GM23338 (cell line): ENCODE measurements at regions not wholly inside any gene's neighbourhood (a gene's known extent, or its start where the extent isn't known, plus 50 kb on each side); places are given as distances from the start of the nearest gene placed in this dataset.

Experiments
- ATAC-seq: fragments of 200-7000 bp; cut with Tn5 transposase; 3 replicates; pipeline ENCODE4 v1.9.1; 2020
- DNase-seq: peaks from one replicate; pipeline ENCODE4 v3.0.0-alpha.2; 2015; ENCODE audit warnings: low spot score
- H2AFZ ChIP-seq: fragments of 200-600 bp; sonication (generic); 2 replicates; pipeline ENCODE4 v1.8.0; 2016; ENCODE audit warnings: antibody characterized with exemption, mild to moderate bottlenecking, moderate library complexity
- H3F3A ChIP-seq: fragments of 200-600 bp; sonication (generic); replicated peaks from 2 replicates; pipeline ENCODE4 v1.8.0; 2017; ENCODE audit warnings: antibody characterized with exemption, mixed run types, low read depth
- H3K27ac ChIP-seq: fragments of 200-600 bp; sonication (generic); 2 replicates; pipeline ENCODE4 v1.6.1; 2016; ENCODE audit warnings: low read depth
- H3K27me3 ChIP-seq: fragments of 200-600 bp; sonication (generic); 2 replicates; pipeline ENCODE4 v1.8.0; 2016; ENCODE audit warnings: mild to moderate bottlenecking, mixed run types, moderate library complexity; ENCODE audit not compliant: insufficient read depth
- H3K36me3 ChIP-seq: fragments of 200-600 bp; sonication (generic); 2 replicates; pipeline ENCODE4 v1.8.0; 2016; ENCODE audit warnings: mild to moderate bottlenecking; ENCODE audit not compliant: insufficient read depth
- H3K4me1 ChIP-seq: fragments of 200-600 bp; sonication (generic); 2 replicates; pipeline ENCODE4 v1.8.0; 2016; ENCODE audit warnings: mild to moderate bottlenecking, moderate library complexity; ENCODE audit not compliant: insufficient read depth
- H3K4me2 ChIP-seq: fragments of 200-600 bp; sonication (generic); 2 replicates; pipeline ENCODE4 v1.7.1; 2017; ENCODE audit warnings: mixed run types
- H3K4me3 ChIP-seq: fragments of 200-600 bp; sonication (generic); 2 replicates; pipeline ENCODE4 v1.6.1; 2016; ENCODE audit warnings: mixed run types
- H3K79me2 ChIP-seq: fragments of 200-600 bp; sonication (generic); replicated peaks from 2 replicates; pipeline ENCODE4 v1.8.0; 2017; ENCODE audit warnings: mild to moderate bottlenecking; ENCODE audit not compliant: insufficient read depth
- H3K9me2 ChIP-seq: fragments of 200-600 bp; sonication (generic); 2 replicates; pipeline ENCODE4 v1.8.0; 2017; ENCODE audit not compliant: insufficient read depth
- H4K20me1 ChIP-seq: fragments of 200-600 bp; sonication (generic); replicated peaks from 2 replicates; pipeline ENCODE4 v1.8.0; 2017; ENCODE audit warnings: mild to moderate bottlenecking; ENCODE audit not compliant: insufficient read depth
- H3K27ac Mint-ChIP-seq: 2 replicates; pipeline ENCODE4 v1.8.0; 2020; ENCODE audit warnings: inconsistent platforms, mild to moderate bottlenecking, moderate library complexity, mixed read lengths
- H3K27me3 Mint-ChIP-seq: 3 replicates; pipeline ENCODE4 v1.8.0; 2022; ENCODE audit warnings: low read depth, mild to moderate bottlenecking, moderate library complexity, mixed read lengths, inconsistent platforms; ENCODE audit not compliant: insufficient read depth, poor library complexity
- H3K36me3 Mint-ChIP-seq: 3 replicates; pipeline ENCODE4 v1.8.0; 2021; ENCODE audit warnings: low read depth, mild to moderate bottlenecking, inconsistent platforms, moderate library complexity, mixed read lengths
- H3K4me1 Mint-ChIP-seq: 3 replicates; pipeline ENCODE4 v1.8.0; 2020; ENCODE audit warnings: mild to moderate bottlenecking, inconsistent platforms, mixed read lengths
- H3K4me3 Mint-ChIP-seq: 3 replicates; pipeline ENCODE4 v1.8.0; 2021; ENCODE audit warnings: moderate library complexity, mild to moderate bottlenecking, inconsistent platforms, mixed read lengths
- H3K9me3 Mint-ChIP-seq: 3 replicates; pipeline ENCODE4 v1.8.0; 2020; ENCODE audit warnings: moderate library complexity, mild to moderate bottlenecking, inconsistent platforms, mixed read lengths
- CREB1 ChIP-seq: fragments of 250-450 bp; sonication (Bioruptor Pico); IDR thresholded peaks from 2 replicates; pipeline ENCODE4 v1.5.0; 2020; ENCODE audit warnings: low read depth, mild to moderate bottlenecking, moderate library complexity
- EZH2 ChIP-seq: fragments of 200-600 bp; sonication (generic); IDR thresholded peaks from one replicate; pipeline ENCODE4 v1.8.0; 2017; ENCODE audit warnings: antibody characterized with exemption, mild to moderate bottlenecking, low read depth; ENCODE audit not compliant: unreplicated experiment
- EZH2phosphoT487 ChIP-seq: fragments of 200-600 bp; sonication (generic); IDR thresholded peaks from one replicate; pipeline ENCODE4 v1.8.1; 2018; ENCODE audit warnings: antibody characterized with exemption; ENCODE audit not compliant: unreplicated experiment
- JUNB ChIP-seq: IDR thresholded peaks from one replicate; pipeline ENCODE4 v1.6.1; 2016; ENCODE audit warnings: antibody characterized with exemption; ENCODE audit not compliant: unreplicated experiment
- NANOG ChIP-seq: IDR thresholded peaks from 2 replicates; pipeline ENCODE4 v1.6.1; 2016; ENCODE audit warnings: antibody characterized with exemption, borderline replicate concordance
- POLR2AphosphoS5 ChIP-seq: IDR thresholded peaks from 2 replicates; pipeline ENCODE4 v1.6.1; 2016; ENCODE audit warnings: antibody characterized with exemption, low read depth
- STAT1 ChIP-seq: IDR thresholded peaks from one replicate; pipeline ENCODE4 v1.6.1; 2016; ENCODE audit warnings: antibody characterized with exemption; ENCODE audit not compliant: unreplicated experiment
- ZNF114 ChIP-seq: fragments of 250-450 bp; sonication (Bioruptor Pico); IDR thresholded peaks from 2 replicates; pipeline ENCODE4 v1.5.0; 2020; ENCODE audit warnings: mild to moderate bottlenecking, moderate library complexity
- ZNF331 ChIP-seq: fragments of 250-450 bp; sonication (Bioruptor Pico); IDR thresholded peaks from 2 replicates; pipeline ENCODE4 v1.5.0; 2020; ENCODE audit warnings: low read depth, mild to moderate bottlenecking, moderate library complexity
- ZNF462 ChIP-seq: fragments of 250-450 bp; sonication (Bioruptor Pico); IDR thresholded peaks from 2 replicates; pipeline ENCODE4 v1.5.0; 2020; ENCODE audit warnings: mild to moderate bottlenecking, moderate library complexity
- TF ChIP-seq, protein P1 (sequence below): IDR thresholded peaks from one replicate; pipeline ENCODE4 v1.6.1; 2018; ENCODE audit warnings: antibody characterized with exemption; ENCODE audit not compliant: unreplicated experiment
- TF ChIP-seq, protein P2 (sequence below): IDR thresholded peaks from 2 replicates; pipeline ENCODE4 v1.6.1; 2016; ENCODE audit warnings: antibody characterized with exemption

- peaks cover 5% of the 10 kb centered on the region for H3K4me1 ChIP-seq
- peaks cover 9% of the 10 kb centered on the region; the same call in 2 of the 3 replicates for H3K4me1 Mint-ChIP-seq
- no peak overlapping the region for H3K4me2 ChIP-seq
- H3K79me2 ChIP-seq, result no peaks in the 10 kb centered on the region
- TF ChIP-seq STAT1 (no peak), ZNF114 (CRISPR knock-in tag) (no peak)
- H3K4me3 Mint-ChIP-seq, result no peak overlapping the region
- no peaks in the 10 kb centered on the region for H3K36me3 ChIP-seq
- peak; percentile 45 for DNase-seq
- ATAC-seq, result 0 out of 3 replicates have a peak, but pooled peaks have one; percentile 32
- no peaks in the 10 kb centered on the region for H3K36me3 Mint-ChIP-seq
- no peaks in the 10 kb centered on the region for H3K9me3 Mint-ChIP-seq
- H3K4me3 ChIP-seq, result no peak overlapping the region
- H3K27me3 ChIP-seq, result no peaks in the 10 kb centered on the region
- H3K27ac ChIP-seq, result no peak overlapping the region
- no peaks in the 10 kb centered on the region for H3K9me2 ChIP-seq
- no peaks in the 10 kb centered on the region for H4K20me1 ChIP-seq
- no peak overlapping the region for H3K27ac Mint-ChIP-seq
- no peak overlapping the region for H2AFZ ChIP-seq
- H3F3A ChIP-seq, result no peaks in the 10 kb centered on the region
- no peaks in the 10 kb centered on the region for H3K27me3 Mint-ChIP-seq
These were observed 813.6 kb upstream of the ADGRL2 start for GRCh38 chr1:80987106-80987505.

- Mint-ChIP-seq H3K36me3 (no peaks in the 10 kb centered on the region), H3K4me1 (peaks cover 21% of the 10 kb centered on the region), H3K4me3 (no peak overlapping the region), H3K9me3 (no peaks in the 10 kb centered on the region), H3K27me3 (peaks cover 3% of the 10 kb centered on the region), H3K27ac (no peak overlapping the region)
- Histone ChIP-seq H2AFZ (no peak overlapping the region), H3K4me1 (peaks cover 12% of the 10 kb centered on the region; the same call in 1 of the 2 replicates), H3K4me2 (no peak overlapping the region), H3K36me3 (no peaks in the 10 kb centered on the region), H3K27me3 (no peaks in the 10 kb centered on the region), H4K20me1 (no peaks in the 10 kb centered on the region), H3K4me3 (no peak overlapping the region), H3K27ac (no peak overlapping the region), H3K79me2 (no peaks in the 10 kb centered on the region), H3F3A (no peaks in the 10 kb centered on the region), H3K9me2 (no peaks in the 10 kb centered on the region)
- DNase-seq (no peak), ATAC-seq (no peak)
- TF ChIP-seq STAT1 (no peak), ZNF462 (CRISPR knock-in tag) (no peak), EZH2 (no peak), POLR2AphosphoS5 (no peak), EZH2phosphoT487 (no peak), ZNF331 (CRISPR knock-in tag) (no peak), JUNB (no peak), CREB1 (CRISPR knock-in tag) (no peak), NANOG (no peak), ZNF114 (CRISPR knock-in tag) (no peak)
- TF ChIP-seq, protein P1, sequence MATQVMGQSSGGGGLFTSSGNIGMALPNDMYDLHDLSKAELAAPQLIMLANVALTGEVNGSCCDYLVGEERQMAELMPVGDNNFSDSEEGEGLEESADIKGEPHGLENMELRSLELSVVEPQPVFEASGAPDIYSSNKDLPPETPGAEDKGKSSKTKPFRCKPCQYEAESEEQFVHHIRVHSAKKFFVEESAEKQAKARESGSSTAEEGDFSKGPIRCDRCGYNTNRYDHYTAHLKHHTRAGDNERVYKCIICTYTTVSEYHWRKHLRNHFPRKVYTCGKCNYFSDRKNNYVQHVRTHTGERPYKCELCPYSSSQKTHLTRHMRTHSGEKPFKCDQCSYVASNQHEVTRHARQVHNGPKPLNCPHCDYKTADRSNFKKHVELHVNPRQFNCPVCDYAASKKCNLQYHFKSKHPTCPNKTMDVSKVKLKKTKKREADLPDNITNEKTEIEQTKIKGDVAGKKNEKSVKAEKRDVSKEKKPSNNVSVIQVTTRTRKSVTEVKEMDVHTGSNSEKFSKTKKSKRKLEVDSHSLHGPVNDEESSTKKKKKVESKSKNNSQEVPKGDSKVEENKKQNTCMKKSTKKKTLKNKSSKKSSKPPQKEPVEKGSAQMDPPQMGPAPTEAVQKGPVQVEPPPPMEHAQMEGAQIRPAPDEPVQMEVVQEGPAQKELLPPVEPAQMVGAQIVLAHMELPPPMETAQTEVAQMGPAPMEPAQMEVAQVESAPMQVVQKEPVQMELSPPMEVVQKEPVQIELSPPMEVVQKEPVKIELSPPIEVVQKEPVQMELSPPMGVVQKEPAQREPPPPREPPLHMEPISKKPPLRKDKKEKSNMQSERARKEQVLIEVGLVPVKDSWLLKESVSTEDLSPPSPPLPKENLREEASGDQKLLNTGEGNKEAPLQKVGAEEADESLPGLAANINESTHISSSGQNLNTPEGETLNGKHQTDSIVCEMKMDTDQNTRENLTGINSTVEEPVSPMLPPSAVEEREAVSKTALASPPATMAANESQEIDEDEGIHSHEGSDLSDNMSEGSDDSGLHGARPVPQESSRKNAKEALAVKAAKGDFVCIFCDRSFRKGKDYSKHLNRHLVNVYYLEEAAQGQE, result no peak
- TF ChIP-seq, protein P2, sequence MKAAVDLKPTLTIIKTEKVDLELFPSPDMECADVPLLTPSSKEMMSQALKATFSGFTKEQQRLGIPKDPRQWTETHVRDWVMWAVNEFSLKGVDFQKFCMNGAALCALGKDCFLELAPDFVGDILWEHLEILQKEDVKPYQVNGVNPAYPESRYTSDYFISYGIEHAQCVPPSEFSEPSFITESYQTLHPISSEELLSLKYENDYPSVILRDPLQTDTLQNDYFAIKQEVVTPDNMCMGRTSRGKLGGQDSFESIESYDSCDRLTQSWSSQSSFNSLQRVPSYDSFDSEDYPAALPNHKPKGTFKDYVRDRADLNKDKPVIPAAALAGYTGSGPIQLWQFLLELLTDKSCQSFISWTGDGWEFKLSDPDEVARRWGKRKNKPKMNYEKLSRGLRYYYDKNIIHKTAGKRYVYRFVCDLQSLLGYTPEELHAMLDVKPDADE, result no peak
These were observed 817.9 kb upstream of the ADGRL2 start for GRCh38 chr1:80982831-80983230.
